IMR-90 (cell line): ENCODE measurements at regions not wholly inside any gene's neighbourhood (a gene's known extent, or its start where the extent isn't known, plus 50 kb on each side); places are given as distances from the start of the nearest gene placed in this dataset.

Source experiments
- ATAC-seq: fragments of 200-7000 bp; cut with Tn5 transposase; 2 replicates; pipeline ENCODE4 v1.9.1; 2020; ENCODE audit warnings: low read depth, mild to moderate bottlenecking, moderate library complexity
- BruUV-seq: library from RNA; stranded (reverse); fragments of 400-500 nt; replicated peaks from 2 replicates; lab custom pipeline; 2021; lab: Mats Ljungman, UMichigan
- CTCF ChIA-PET: fragments of 300-600 bp; formaldehyde crosslinking; extraction: SDS; loops from one replicate; lab custom pipeline; 2021; ENCODE audit warnings: antibody characterized with exemption; lab: Yijun Ruan, JAX
- POLR2A ChIA-PET: fragments of 300-600 bp; sonication (Branson Sonifier 250); formaldehyde crosslinking; loops from one replicate; lab custom pipeline; 2022; ENCODE audit warnings: antibody characterized with exemption; ENCODE audit not compliant: unreplicated experiment; lab: Charles Lee
- DNase-seq: peaks from one replicate; pipeline ENCODE4 v3.0.0; 2013
- H2AFZ ChIP-seq: replicated peaks from 2 replicates; pipeline ENCODE3; 2013; ENCODE audit warnings: low read length, mild to moderate bottlenecking; ENCODE audit not compliant: poor library complexity
- H2AK5ac ChIP-seq: 2 replicates; pipeline ENCODE4 v1.6.1; 2013; ENCODE audit warnings: low read depth, low read length, inconsistent platforms
- H2AK9ac ChIP-seq: replicated peaks from 2 replicates; pipeline ENCODE3; 2013; ENCODE audit warnings: mild to moderate bottlenecking, low read depth, low read length, moderate library complexity; ENCODE audit not compliant: poor library complexity
- H2BK120ac ChIP-seq: 2 replicates; pipeline ENCODE4 v1.6.1; 2013; ENCODE audit warnings: low read depth, low read length, inconsistent platforms
- H2BK15ac ChIP-seq: 3 replicates; pipeline ENCODE4 v1.6.1; 2013; ENCODE audit warnings: low read depth, low read length, inconsistent platforms
- H2BK20ac ChIP-seq: 2 replicates; pipeline ENCODE4 v1.6.1; 2013; ENCODE audit warnings: low read depth, mild to moderate bottlenecking, inconsistent platforms, low read length, moderate library complexity
- H2BK5ac ChIP-seq: 2 replicates; pipeline ENCODE4 v1.6.1; 2013; ENCODE audit warnings: mild to moderate bottlenecking, low read depth, low read length, inconsistent platforms; ENCODE audit not compliant: poor library complexity, severe bottlenecking
- H3K14ac ChIP-seq: replicated peaks from 2 replicates; pipeline ENCODE4 v1.6.1; 2013; ENCODE audit warnings: low read depth, low read length, inconsistent platforms
- H3K18ac ChIP-seq: 2 replicates; pipeline ENCODE4 v1.6.1; 2013; ENCODE audit warnings: low read depth, low read length, control low read depth
- H3K23ac ChIP-seq: 2 replicates; pipeline ENCODE4 v1.6.1; 2013; ENCODE audit warnings: low read depth, low read length, inconsistent platforms
- H3K27ac ChIP-seq: 2 replicates; pipeline ENCODE4 v1.5.1; 2013; ENCODE audit warnings: mild to moderate bottlenecking, control low read depth, low read length; ENCODE audit not compliant: insufficient read depth
- H3K27me3 ChIP-seq: 2 replicates; pipeline ENCODE4 v1.6.1; 2013; ENCODE audit warnings: low read length; ENCODE audit not compliant: control insufficient read depth, insufficient read depth
- H3K36me3 ChIP-seq: 2 replicates; pipeline ENCODE4 v1.6.1; 2013; ENCODE audit warnings: low read length, mixed read lengths; ENCODE audit not compliant: control insufficient read depth, insufficient read depth
- H3K4ac ChIP-seq: 2 replicates; pipeline ENCODE4 v1.6.1; 2013; ENCODE audit warnings: low read depth, low read length, inconsistent platforms
- H3K4me1 ChIP-seq: 2 replicates; pipeline ENCODE4 v1.6.1; 2013; ENCODE audit warnings: low read length, mixed read lengths; ENCODE audit not compliant: control insufficient read depth, insufficient read depth
- H3K4me2 ChIP-seq: 2 replicates; pipeline ENCODE4 v1.6.1; 2013; ENCODE audit warnings: low read depth, mild to moderate bottlenecking, control low read depth, low read length, moderate library complexity
- H3K4me3 ChIP-seq: 2 replicates; pipeline ENCODE4 v1.5.1; 2013; ENCODE audit warnings: low read depth, mild to moderate bottlenecking, control low read depth, low read length, moderate library complexity; ENCODE audit not compliant: insufficient read depth
- H3K56ac ChIP-seq: 2 replicates; pipeline ENCODE4 v1.6.1; 2013; ENCODE audit warnings: low read length, inconsistent platforms; ENCODE audit not compliant: insufficient read depth; ENCODE audit errors: extremely low read depth
- H3K79me1 ChIP-seq, 2 experiments: 2 replicates each; pipeline ENCODE4 v1.6.1; 2013; ENCODE audit warnings: low read length in 2 of 2, inconsistent platforms in 1 of 2, low read depth in 1 of 2
- H3K9ac ChIP-seq: 2 replicates; pipeline ENCODE4 v1.6.1; 2013; ENCODE audit warnings: low read depth, low read length, control low read depth
- H3K9me1 ChIP-seq: 2 replicates; pipeline ENCODE4 v1.6.1; 2013; ENCODE audit warnings: low read length, inconsistent platforms; ENCODE audit not compliant: insufficient read depth
- H3K9me3 ChIP-seq: 2 replicates; pipeline ENCODE4 v1.6.1; 2013; ENCODE audit warnings: low read length; ENCODE audit not compliant: control insufficient read depth, insufficient read depth
- H4K20me1 ChIP-seq: 2 replicates; pipeline ENCODE4 v1.6.1; 2013; ENCODE audit warnings: low read length, inconsistent platforms; ENCODE audit not compliant: insufficient read depth
- H4K5ac ChIP-seq: 2 replicates; pipeline ENCODE4 v1.6.1; 2013; ENCODE audit warnings: mild to moderate bottlenecking, low read depth, low read length, control low read depth
- H4K8ac ChIP-seq, 2 experiments: 2 replicates each; pipeline ENCODE4 v1.6.1; 2013; ENCODE audit warnings: low read depth in 2 of 2, low read length in 2 of 2, control low read depth in 1 of 2, inconsistent platforms in 1 of 2
- H4K91ac ChIP-seq: 2 replicates; pipeline ENCODE4 v1.6.1; 2013; ENCODE audit warnings: low read depth, low read length, inconsistent platforms; ENCODE audit not compliant: insufficient read depth
- BHLHE40 ChIP-seq: fragments of 150-350 bp; IDR thresholded peaks from 2 replicates; pipeline ENCODE4 v1.6.1; 2016; ENCODE audit warnings: mild to moderate bottlenecking, low read depth, low read length
- CHD1 ChIP-seq: IDR thresholded peaks from 2 replicates; pipeline ENCODE4 v1.6.1; 2012; ENCODE audit warnings: low read depth, low read length, improper control_type of control experiment
- FOS ChIP-seq: fragments of 150-350 bp; IDR thresholded peaks from 2 replicates; pipeline ENCODE4 v1.6.1; 2016; ENCODE audit warnings: low read depth, low read length
- MAZ ChIP-seq: IDR thresholded peaks from 2 replicates; pipeline ENCODE4 v1.6.1; 2012; ENCODE audit warnings: low read depth, mild to moderate bottlenecking, low read length, improper control_type of control experiment, moderate library complexity, borderline replicate concordance
- MXI1 ChIP-seq: IDR thresholded peaks from 2 replicates; pipeline ENCODE4 v1.6.1; 2012; ENCODE audit warnings: low read depth, mild to moderate bottlenecking, low read length, moderate library complexity, borderline replicate concordance
- NFE2L2 ChIP-seq: fragments of 150-350 bp; IDR thresholded peaks from 2 replicates; pipeline ENCODE4 v1.6.1; 2016; ENCODE audit warnings: low read depth, mild to moderate bottlenecking, low read length
- POLR2A ChIP-seq: IDR thresholded peaks from 2 replicates; pipeline ENCODE4 v1.6.1; 2012; ENCODE audit warnings: mild to moderate bottlenecking, low read depth, low read length
- RAD21 ChIP-seq: IDR thresholded peaks from 2 replicates; pipeline ENCODE4 v1.6.1; 2012; ENCODE audit warnings: low read length, improper control_type of control experiment
- RCOR1 ChIP-seq: IDR thresholded peaks from 2 replicates; pipeline ENCODE4 v1.6.1; 2012; ENCODE audit warnings: mild to moderate bottlenecking, low read length, improper control_type of control experiment; ENCODE audit not compliant: insufficient replicate concordance
- RFX5 ChIP-seq: IDR thresholded peaks from 2 replicates; pipeline ENCODE4 v1.8.0; 2012; ENCODE audit warnings: low read depth, mild to moderate bottlenecking, low read length, moderate library complexity
- SMC3 ChIP-seq: fragments of 150-350 bp; IDR thresholded peaks from 2 replicates; pipeline ENCODE4 v1.6.1; 2016; ENCODE audit warnings: low read depth, mild to moderate bottlenecking, antibody characterized with exemption, low read length, moderate library complexity
- WGBS, 2 experiments: methylation state at CpG; one replicate each; pipeline versions ENCODE4 v1.1.5 to v1.1.7; 2013; ENCODE audit warnings: missing lambda C conversion rate in 2 of 2; ENCODE audit not compliant: insufficient read length in 1 of 2; ENCODE audit errors: extremely low coverage in 2 of 2; 5-methylcytosine and 5-hydroxymethylcytosine counted together
- dilution Hi-C: fragments of 300-500 bp; cut with HindIII; formaldehyde crosslinking; loops from one replicate; pipeline ENCODE4 v1.14.3; 2018; ENCODE audit warnings: low sequenced_read_pairs; ENCODE audit not compliant: unreplicated experiment
- in situ Hi-C: fragments of 300-500 bp; cut with MboI; formaldehyde crosslinking; loops from 3 replicates; pipeline ENCODE4 v1.14.3; 2019; ENCODE audit warnings: low sequenced_read_pairs, inconsistent platforms, mixed read lengths
- intact Hi-C: fragments of 100-400 bp; cut with micrococcal nuclease; formaldehyde crosslinking; loops from 2 replicates; pipeline ENCODE4 v1.10.0; 2022
- TF ChIP-seq, protein P1 (sequence below): conservative IDR thresholded peaks from 2 replicates; pipeline ENCODE4 v1.5.1; 2012; ENCODE audit warnings: mild to moderate bottlenecking, low read depth, low read length, improper control_type of control experiment
- TF ChIP-seq, protein P2 (sequence below): fragments of 150-350 bp; IDR thresholded peaks from 2 replicates; pipeline ENCODE4 v1.6.1; 2017; ENCODE audit warnings: mild to moderate bottlenecking, antibody characterized with exemption, low read length, low read depth

DNA sequence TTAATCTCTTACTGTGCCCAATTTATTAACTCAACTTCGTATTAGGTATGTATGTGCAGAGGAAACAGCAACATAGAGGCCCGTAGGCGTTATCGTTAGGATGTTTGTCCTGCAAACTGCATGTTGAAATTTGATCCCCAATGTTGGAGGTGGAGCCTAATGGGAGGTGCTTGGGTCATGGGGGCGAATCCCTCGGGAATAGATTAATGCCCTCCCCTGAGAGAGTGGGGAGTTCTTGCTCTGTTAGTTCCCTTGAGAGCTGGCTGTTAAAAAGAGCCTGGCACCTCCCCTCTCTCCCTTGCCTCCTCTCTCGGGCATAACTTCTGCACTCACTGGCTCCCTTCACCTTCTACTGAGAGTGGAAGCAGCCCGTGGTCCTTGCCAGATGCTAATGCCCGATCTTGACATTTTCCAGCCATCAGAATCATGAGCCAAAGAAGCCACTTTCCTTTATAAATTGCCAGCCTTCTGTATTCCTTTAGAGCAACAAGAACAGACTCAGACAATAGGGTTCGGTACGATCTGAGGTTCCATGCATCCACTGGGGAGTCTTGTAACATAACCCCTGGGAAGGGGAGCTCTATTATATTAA, 149.0 kb upstream of the RAB4A start:
- CTCF ChIA-PET = no interaction called here
- Histone ChIP-seq H2AK9ac (no peak overlapping the region), H3K4me3 (no peak overlapping the region), H2BK120ac (no peak overlapping the region), H2BK15ac (no peak overlapping the region), H3K27ac (no peak overlapping the region), H2BK5ac (no peak overlapping the region), H3K36me3 (no peaks in the 10 kb centered on the region), H4K20me1 (no peaks in the 10 kb centered on the region), H3K9ac (no peak overlapping the region), H2AFZ (no peak overlapping the region), H3K4ac (no peak overlapping the region), H4K91ac (no peak overlapping the region), H4K5ac (no peak overlapping the region), H3K56ac (no peak overlapping the region), H4K8ac (no peak overlapping the region), H3K23ac (no peak overlapping the region), H2AK5ac (no peak overlapping the region), H2BK20ac (no peak overlapping the region), H3K4me1 (peaks cover 4% of the 10 kb centered on the region; the same call in 1 of the 2 replicates), H3K79me1 (no peaks in the 10 kb centered on the region), H3K4me2 (no peak overlapping the region), H3K18ac (no peak overlapping the region), H3K9me3 (peaks cover 4% of the 10 kb centered on the region; the same call in 1 of the 2 replicates), H3K14ac (no peak overlapping the region), H3K27me3 (peaks cover 28% of the 10 kb centered on the region), H3K9me1 (no peaks in the 10 kb centered on the region)
- in situ Hi-C loops = no loop called here
- 70% methylated on average over 2 of the region's 11 CpGs; no CpG with 5 or more reads in 1 of the 2 experiments for WGBS, 2 experiments
- ATAC-seq (no peak), DNase-seq (no peak)
- BruUV-seq = no TSS peak
- intact Hi-C loops = no loop called here
- no peak for TF ChIP-seq RCOR1
- no peak for TF ChIP-seq SMC3
- TF ChIP-seq, protein P1, sequence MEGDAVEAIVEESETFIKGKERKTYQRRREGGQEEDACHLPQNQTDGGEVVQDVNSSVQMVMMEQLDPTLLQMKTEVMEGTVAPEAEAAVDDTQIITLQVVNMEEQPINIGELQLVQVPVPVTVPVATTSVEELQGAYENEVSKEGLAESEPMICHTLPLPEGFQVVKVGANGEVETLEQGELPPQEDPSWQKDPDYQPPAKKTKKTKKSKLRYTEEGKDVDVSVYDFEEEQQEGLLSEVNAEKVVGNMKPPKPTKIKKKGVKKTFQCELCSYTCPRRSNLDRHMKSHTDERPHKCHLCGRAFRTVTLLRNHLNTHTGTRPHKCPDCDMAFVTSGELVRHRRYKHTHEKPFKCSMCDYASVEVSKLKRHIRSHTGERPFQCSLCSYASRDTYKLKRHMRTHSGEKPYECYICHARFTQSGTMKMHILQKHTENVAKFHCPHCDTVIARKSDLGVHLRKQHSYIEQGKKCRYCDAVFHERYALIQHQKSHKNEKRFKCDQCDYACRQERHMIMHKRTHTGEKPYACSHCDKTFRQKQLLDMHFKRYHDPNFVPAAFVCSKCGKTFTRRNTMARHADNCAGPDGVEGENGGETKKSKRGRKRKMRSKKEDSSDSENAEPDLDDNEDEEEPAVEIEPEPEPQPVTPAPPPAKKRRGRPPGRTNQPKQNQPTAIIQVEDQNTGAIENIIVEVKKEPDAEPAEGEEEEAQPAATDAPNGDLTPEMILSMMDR = no peak
- TF ChIP-seq MXI1 = no peak
- TF ChIP-seq MAZ = no peak
- TF ChIP-seq CHD1 = no peak
- TF ChIP-seq BHLHE40 = no peak
- no peak for TF ChIP-seq NFE2L2
- TF ChIP-seq RFX5 = no peak
- TF ChIP-seq POLR2A = no peak
- TF ChIP-seq, protein P2, sequence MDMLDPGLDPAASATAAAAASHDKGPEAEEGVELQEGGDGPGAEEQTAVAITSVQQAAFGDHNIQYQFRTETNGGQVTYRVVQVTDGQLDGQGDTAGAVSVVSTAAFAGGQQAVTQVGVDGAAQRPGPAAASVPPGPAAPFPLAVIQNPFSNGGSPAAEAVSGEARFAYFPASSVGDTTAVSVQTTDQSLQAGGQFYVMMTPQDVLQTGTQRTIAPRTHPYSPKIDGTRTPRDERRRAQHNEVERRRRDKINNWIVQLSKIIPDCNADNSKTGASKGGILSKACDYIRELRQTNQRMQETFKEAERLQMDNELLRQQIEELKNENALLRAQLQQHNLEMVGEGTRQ = no peak
- no peak for TF ChIP-seq RAD21
- no peak for TF ChIP-seq FOS
- POLR2A ChIA-PET = no interaction called here
- dilution Hi-C loops = no loop called here
